A549 (cell line): ENCODE measurements at regions not wholly inside any gene's neighbourhood (a gene's known extent, or its start where the extent isn't known, plus 50 kb on each side); places are given as distances from the start of the nearest gene placed in this dataset.

Experiments used
- ATAC-seq, 2 experiments: fragments of 200-7000 bp in 1 of 2; fragments of >200 bp in 1 of 2; cut with Nextera tagmentation in 1 of 2; cut with Tn5 transposase in 1 of 2; 3 replicates each; pipeline versions ENCODE4 v1.8.0 to v1.9.1; 2018 to 2020; ENCODE audit warnings: mild to moderate bottlenecking in 1 of 2, moderate library complexity in 1 of 2
- CTCF ChIA-PET: fragments of 300-600 bp; sonication (Branson Sonifier 250); formaldehyde crosslinking; extraction: SDS; loops from one replicate; lab custom pipeline; 2021; ENCODE audit warnings: antibody characterized with exemption, inconsistent platforms; lab: Yijun Ruan, JAX
- POLR2A ChIA-PET: fragments of 350-600 bp; formaldehyde crosslinking; extraction: SDS; loops from one replicate; lab custom pipeline; 2021; ENCODE audit warnings: antibody characterized with exemption, inconsistent platforms; lab: Yijun Ruan, JAX
- DNase-seq, 2 experiments: peaks; one replicate each; pipeline versions ENCODE4 v3.0.0 to v3.0.0-alpha.2; 2011 to 2016; ENCODE audit warnings: low read depth in 1 of 2, low spot score in 1 of 2
- FAIRE-seq: peaks from 2 replicates; lab custom pipeline; 2011; peaks lifted over from hg19 to GRCh38; lab: Jason Lieb, UNC
- H3K27ac ChIP-seq, 2 experiments: fragments of >200 bp; sonication (Bioruptor Twin); formaldehyde crosslinking; 3 replicates each; pipeline ENCODE4 v1.5.1; 2016 to 2017
- H3K4me1 ChIP-seq: fragments of >200 bp; sonication (Bioruptor Twin); formaldehyde crosslinking; 3 replicates; pipeline ENCODE4 v1.6.1; 2016
- H3K4me2 ChIP-seq: fragments of >200 bp; sonication (Bioruptor Twin); formaldehyde crosslinking; 3 replicates; pipeline ENCODE4 v1.6.1; 2016
- H3K4me3 ChIP-seq: fragments of >200 bp; sonication (Bioruptor Twin); formaldehyde crosslinking; 3 replicates; pipeline ENCODE4 v1.5.1; 2016
- H3K9me3 ChIP-seq: fragments of >200 bp; sonication (Bioruptor Twin); formaldehyde crosslinking; 3 replicates; pipeline ENCODE4 v1.6.1; 2016
- BHLHE40 ChIP-seq: IDR thresholded peaks from 2 replicates; pipeline ENCODE4 v1.6.1; 2012; ENCODE audit warnings: low read depth, low read length, inconsistent platforms
- CBX2 ChIP-seq: fragments of 200-600 bp; sonication (generic); IDR thresholded peaks from 2 replicates; pipeline ENCODE4 v1.6.1; 2016; ENCODE audit warnings: low read depth, mild to moderate bottlenecking, borderline replicate concordance
- CHD2 ChIP-seq: fragments of 150-350 bp; IDR thresholded peaks from 2 replicates; pipeline ENCODE4 v1.6.1; 2014; ENCODE audit warnings: low read length; ENCODE audit not compliant: partially characterized antibody
- JUN ChIP-seq, 2 experiments: fragments of >200 bp; sonication (Bioruptor Twin); formaldehyde crosslinking; IDR thresholded peaks; 2 replicates in 1 of 2; 3 replicates in 1 of 2; pipeline ENCODE4 v1.6.1; 2016 to 2017
- MAZ ChIP-seq: fragments of 150-350 bp; IDR thresholded peaks from 2 replicates; pipeline ENCODE4 v1.6.1; 2014; ENCODE audit warnings: antibody characterized with exemption, low read depth, low read length, borderline replicate concordance
- POLR2A ChIP-seq: IDR thresholded peaks from 2 replicates; pipeline ENCODE4 v1.6.1; 2012; ENCODE audit warnings: mild to moderate bottlenecking, low read length
- WGBS: methylation state at CpG from one replicate; pipeline ENCODE4 v1.1.6; 2017; ENCODE audit errors: missing lambda C conversion rate; 5-methylcytosine and 5-hydroxymethylcytosine counted together
- TF ChIP-seq, protein P1 (sequence below): fragments of 450-650 bp; IDR thresholded peaks from 2 replicates; pipeline ENCODE4 v1.6.1; 2014; ENCODE audit warnings: antibody characterized with exemption
- TF ChIP-seq, protein P2 (sequence below): fragments of 150-350 bp; IDR thresholded peaks from 2 replicates; pipeline ENCODE4 v1.6.1; 2014; ENCODE audit warnings: low read depth, mild to moderate bottlenecking, low read length
- TF ChIP-seq, protein P3 (sequence below): IDR thresholded peaks from 2 replicates; pipeline ENCODE4 v1.6.1; 2012
- TF ChIP-seq, protein P4 (sequence below): fragments of >200 bp; sonication (Bioruptor Twin); formaldehyde crosslinking; IDR thresholded peaks from 2 replicates; pipeline ENCODE4 v1.6.1; 2016
- TF ChIP-seq, protein P5 (sequence below): IDR thresholded peaks from 2 replicates; pipeline ENCODE4 v1.6.1; 2012

DNA sequence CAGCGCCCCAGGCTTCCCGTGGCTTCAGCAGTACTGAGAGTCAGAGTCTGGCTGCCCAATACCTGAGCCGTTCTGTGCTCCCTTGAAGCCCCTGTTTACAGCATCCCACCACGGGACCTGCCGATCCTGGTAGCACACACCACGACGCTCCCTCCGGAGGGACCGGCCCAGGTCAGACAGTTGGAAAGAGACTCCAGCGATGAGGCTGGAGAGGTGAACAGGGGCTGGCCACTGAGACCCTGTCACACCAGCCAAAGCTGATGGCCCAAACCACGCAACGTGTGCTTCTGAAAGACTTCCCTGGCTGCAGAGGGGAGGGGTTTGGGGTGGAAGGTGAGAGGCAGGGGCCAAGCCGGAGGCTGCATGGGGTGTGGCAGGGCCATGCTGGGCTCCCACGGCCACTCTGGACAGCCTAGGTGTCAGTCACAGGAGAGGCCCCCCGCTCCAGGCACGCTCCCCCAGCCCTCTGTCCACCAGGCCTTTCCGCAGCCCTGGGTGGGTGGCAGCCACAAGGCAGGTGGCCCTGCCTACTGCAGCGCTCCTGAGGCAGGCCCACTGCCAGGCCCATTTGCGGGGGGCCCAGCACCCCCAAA lies 140.2 kb upstream of the CHST15 start:
- H3K4me2 ChIP-seq: no peak overlapping the region
- H3K9me3 ChIP-seq: peaks cover 9% of the 10 kb centered on the region
- no peak for DNase-seq
- H3K4me1 ChIP-seq: no peaks in the 10 kb centered on the region
- no peak for ATAC-seq
- no peak overlapping the region for H3K4me3 ChIP-seq
- FAIRE-seq: no peak
- POLR2A ChIA-PET: no interaction called here
- CTCF ChIA-PET: no interaction called here
- 54% methylated on average over 13 of the region's 19 CpGs for WGBS
- TF ChIP-seq MAZ (no peak), CBX2 (no peak)
- TF ChIP-seq, all 56 proteins: peak for 0
- no peak overlapping the region for H3K27ac ChIP-seq

DNA sequence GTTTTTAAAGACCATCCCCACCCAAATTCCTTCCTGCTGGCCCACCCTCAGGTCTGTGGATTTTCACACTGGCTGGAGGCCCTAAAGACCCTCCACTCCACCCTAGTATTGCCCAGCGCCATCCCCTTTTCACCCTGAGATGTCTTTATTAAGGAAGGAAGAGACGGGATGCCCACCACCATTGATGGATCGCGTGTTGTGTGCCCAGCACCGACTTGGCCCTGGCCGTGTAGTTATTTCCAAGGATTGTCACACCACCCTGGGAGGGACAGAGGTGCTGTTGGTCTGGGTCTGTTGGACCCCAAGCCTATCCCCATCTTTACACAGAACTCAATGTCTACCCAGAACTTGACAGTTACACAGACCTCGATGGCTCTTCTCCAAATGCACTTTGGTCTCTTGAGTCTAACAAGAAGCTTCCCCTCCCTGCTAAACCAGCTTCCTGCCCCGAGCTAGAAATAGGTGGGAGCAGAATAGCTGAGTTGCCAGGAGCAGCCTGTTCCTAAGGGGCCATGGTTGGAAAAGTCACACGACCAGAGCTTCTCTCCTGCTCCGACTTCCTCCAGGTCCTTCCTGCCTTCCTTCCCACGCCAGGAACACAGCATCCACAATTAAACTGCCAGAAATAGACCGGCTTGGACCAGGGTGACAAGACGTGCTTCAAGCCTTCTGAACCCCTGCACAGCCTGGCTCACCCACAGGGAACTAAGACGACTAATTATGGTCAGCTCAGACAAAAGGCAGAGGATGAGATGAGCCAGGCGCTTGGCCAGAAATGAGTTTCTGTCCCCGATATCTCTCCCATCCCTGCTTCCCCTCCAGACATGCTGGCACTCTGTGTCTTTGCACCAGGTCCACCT lies 139.5 kb upstream of the CHST15 start:
- ATAC-seq (no peak), FAIRE-seq (no peak), DNase-seq (no peak)
- POLR2A ChIA-PET: no interaction called here
- no peaks in the 10 kb centered on the region for H3K4me1 ChIP-seq
- TF ChIP-seq, protein P1, sequence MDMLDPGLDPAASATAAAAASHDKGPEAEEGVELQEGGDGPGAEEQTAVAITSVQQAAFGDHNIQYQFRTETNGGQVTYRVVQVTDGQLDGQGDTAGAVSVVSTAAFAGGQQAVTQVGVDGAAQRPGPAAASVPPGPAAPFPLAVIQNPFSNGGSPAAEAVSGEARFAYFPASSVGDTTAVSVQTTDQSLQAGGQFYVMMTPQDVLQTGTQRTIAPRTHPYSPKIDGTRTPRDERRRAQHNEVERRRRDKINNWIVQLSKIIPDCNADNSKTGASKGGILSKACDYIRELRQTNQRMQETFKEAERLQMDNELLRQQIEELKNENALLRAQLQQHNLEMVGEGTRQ: no peak
- TF ChIP-seq CHD2: no peak
- TF ChIP-seq, protein P2, sequence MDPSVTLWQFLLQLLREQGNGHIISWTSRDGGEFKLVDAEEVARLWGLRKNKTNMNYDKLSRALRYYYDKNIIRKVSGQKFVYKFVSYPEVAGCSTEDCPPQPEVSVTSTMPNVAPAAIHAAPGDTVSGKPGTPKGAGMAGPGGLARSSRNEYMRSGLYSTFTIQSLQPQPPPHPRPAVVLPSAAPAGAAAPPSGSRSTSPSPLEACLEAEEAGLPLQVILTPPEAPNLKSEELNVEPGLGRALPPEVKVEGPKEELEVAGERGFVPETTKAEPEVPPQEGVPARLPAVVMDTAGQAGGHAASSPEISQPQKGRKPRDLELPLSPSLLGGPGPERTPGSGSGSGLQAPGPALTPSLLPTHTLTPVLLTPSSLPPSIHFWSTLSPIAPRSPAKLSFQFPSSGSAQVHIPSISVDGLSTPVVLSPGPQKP: no peak
- TF ChIP-seq, protein P3, sequence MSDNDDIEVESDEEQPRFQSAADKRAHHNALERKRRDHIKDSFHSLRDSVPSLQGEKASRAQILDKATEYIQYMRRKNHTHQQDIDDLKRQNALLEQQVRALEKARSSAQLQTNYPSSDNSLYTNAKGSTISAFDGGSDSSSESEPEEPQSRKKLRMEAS: no peak
- TF ChIP-seq, protein P4, sequence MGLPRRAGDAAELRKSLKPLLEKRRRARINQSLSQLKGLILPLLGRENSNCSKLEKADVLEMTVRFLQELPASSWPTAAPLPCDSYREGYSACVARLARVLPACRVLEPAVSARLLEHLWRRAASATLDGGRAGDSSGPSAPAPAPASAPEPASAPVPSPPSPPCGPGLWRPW: no peak
- TF ChIP-seq POLR2A: no peak
- TF ChIP-seq BHLHE40: no peak
- TF ChIP-seq, protein P5, sequence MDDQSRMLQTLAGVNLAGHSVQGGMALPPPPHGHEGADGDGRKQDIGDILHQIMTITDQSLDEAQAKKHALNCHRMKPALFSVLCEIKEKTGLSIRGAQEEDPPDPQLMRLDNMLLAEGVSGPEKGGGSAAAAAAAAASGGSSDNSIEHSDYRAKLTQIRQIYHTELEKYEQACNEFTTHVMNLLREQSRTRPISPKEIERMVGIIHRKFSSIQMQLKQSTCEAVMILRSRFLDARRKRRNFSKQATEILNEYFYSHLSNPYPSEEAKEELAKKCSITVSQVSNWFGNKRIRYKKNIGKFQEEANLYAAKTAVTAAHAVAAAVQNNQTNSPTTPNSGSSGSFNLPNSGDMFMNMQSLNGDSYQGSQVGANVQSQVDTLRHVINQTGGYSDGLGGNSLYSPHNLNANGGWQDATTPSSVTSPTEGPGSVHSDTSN: no peak
- CTCF ChIA-PET: no interaction called here
- 47% methylated on average over 15 of the region's 16 CpGs for WGBS
- no peak overlapping the region for H3K27ac ChIP-seq
- H3K9me3 ChIP-seq: peaks cover 9% of the 10 kb centered on the region
- H3K4me3 ChIP-seq: no peak overlapping the region
- H3K4me2 ChIP-seq: no peak overlapping the region

DNA sequence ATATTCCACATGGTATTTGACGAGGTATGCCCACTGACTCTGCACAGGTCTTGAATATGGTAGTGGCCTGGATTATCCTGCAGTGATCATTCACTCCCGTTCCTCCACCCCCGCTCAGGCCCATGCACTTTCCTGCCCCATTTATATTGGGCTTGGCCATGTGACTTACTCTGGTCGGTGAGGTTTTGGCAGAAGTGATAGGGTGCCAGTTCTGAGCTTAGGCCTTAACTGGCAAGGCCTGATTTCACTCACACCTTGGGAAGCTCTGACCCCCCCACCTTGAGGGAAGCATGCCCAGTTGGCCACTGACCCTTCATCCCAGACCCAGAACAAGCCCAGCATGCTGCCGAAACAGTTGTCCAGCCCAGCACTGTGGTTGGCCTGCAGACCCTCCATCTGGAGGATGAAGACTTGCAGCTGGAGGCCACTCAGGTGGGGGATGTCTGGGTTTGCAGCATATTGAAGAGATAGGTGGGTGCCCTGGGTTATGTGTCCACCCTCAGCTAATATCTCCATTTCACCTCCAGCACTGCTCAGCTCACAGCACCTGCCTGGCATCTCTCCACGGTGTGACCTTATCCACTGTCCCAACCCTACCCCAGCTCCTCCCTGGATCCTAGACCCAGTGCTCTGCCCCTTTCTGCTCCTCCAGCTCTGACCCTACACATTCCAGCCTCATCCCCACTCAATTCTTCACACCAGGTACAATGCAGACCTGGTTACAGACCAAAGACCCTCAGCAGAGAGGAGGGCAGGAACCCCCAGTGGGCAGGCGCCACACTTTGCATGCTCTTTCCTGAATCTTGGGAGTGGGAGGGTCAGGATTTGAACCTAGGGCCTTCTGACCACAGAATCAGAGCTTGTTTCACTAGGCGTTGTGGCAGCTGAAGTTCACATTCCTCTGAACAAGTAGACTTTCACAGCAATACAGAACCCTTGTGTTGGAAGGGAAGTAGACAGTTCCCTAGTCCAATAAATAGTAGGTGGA lies 138.1 kb upstream of the CHST15 start:
- Histone ChIP-seq H3K9me3 (peaks cover 9% of the 10 kb centered on the region), H3K4me2 (no peak overlapping the region), H3K4me1 (no peaks in the 10 kb centered on the region), H3K27ac (no peak overlapping the region), H3K4me3 (no peak overlapping the region)
- 49% methylated on average over 7 of the region's 8 CpGs for WGBS
- ATAC-seq (no peak), FAIRE-seq (no peak), DNase-seq (no peak)
- ChIA-PET CTCF (interaction anchor here (1.3 kb wide), 2 partner anchors 158 to 236 kb away, joined by 3 to 4 read pairs; no protein-coding TSS in a partner anchor), POLR2A (no interaction called here)
- no peak for TF ChIP-seq JUN (IDR thresholded peaks at IDR 0.05)
